ENCODE measurements at regions not wholly inside any gene's neighbourhood (a gene's known extent, or its start where the extent isn't known, plus 50 kb on each side); places are given as distances from the start of the nearest gene placed in this dataset.
"Not testable (repeated sequence)": the region's sequence is repeated elsewhere in the genome, so short reads cannot be mapped to it uniquely, and the experiment has no call there.

DNA sequence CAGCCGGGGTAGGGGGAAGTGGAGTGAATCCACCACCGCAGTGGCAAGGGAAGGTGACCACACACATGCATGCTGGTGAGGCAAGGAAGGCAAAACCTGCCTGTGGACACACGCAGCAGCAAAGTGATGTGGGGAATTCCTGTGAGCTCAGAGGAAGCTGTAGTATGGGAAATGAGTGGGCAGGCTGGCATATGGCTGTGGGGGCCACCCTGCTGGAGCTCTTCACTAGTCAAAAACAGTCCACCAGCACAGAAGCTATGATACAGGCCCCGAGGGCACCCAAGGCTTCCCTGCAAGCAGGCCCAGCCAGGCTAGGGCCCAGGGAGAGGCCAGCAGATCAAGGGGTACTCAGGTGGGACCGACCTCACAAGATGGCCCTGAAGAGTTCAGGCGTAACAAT lies 239.1 kb downstream of the CHM start:
- H3K79me2 ChIP-seq (ENCODE audit: control insufficient read depth, insufficient read depth, low read length, unreplicated experiment) = no peaks in the 10 kb centered on the region
- H3K4me1 ChIP-seq (ENCODE audit: control insufficient read depth, insufficient read depth, low read length, unreplicated experiment) = no peaks in the 10 kb centered on the region
- H2AFZ ChIP-seq (ENCODE audit: low read length, unreplicated experiment) = no peak overlapping the region
- H3K27ac ChIP-seq (ENCODE audit: low read depth, low read length) = no peak overlapping the region
- no peaks in the 10 kb centered on the region for H3K36me3 ChIP-seq (ENCODE audit: insufficient read depth, low read length)
- H3K4me3 ChIP-seq (ENCODE audit: low read depth, low read length) = no peak overlapping the region
- no peaks in the 10 kb centered on the region for H3K27me3 ChIP-seq (ENCODE audit: insufficient read depth, low read length)

- H3K4me3 ChIP-seq (ENCODE audit: low read depth, low read length); H3K36me3 ChIP-seq (ENCODE audit: insufficient read depth, low read length); H3K4me1 ChIP-seq (ENCODE audit: control insufficient read depth, insufficient read depth, low read length, unreplicated experiment); H3K27me3 ChIP-seq (ENCODE audit: insufficient read depth, low read length); H3K27ac ChIP-seq (ENCODE audit: low read depth, low read length); H3K79me2 ChIP-seq (ENCODE audit: control insufficient read depth, insufficient read depth, low read length, unreplicated experiment); H2AFZ ChIP-seq (ENCODE audit: low read length, unreplicated experiment): not testable (repeated sequence)
These were observed 275.0 kb downstream of the CHM start for GRCh38 chrX:85772391-85772790.

DNA sequence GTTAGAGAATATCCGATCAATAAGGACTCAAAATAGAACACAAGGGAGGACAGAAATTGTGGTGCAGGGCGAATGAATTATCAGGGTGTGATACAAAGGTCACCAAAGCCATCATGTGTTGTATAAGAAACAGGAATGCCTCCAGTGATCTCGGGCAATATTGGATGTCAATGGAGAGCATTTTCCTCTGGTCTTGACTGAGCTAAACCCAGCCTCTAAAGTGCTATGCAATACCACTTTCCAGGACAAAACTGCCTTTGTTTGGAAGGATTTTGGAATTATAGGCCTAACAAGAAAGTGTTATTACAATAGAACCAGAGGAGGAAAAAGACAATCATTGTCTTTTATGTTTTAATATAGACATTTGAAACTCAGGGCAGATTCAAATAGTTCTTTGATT lies 281.7 kb downstream of the CHM start:
- Histone ChIP-seq H3K36me3 (ENCODE audit: insufficient read depth, low read length) (no peaks in the 10 kb centered on the region), H3K4me3 (ENCODE audit: low read depth, low read length) (no peak overlapping the region), H3K27ac (ENCODE audit: low read depth, low read length) (no peak overlapping the region), H3K4me1 (ENCODE audit: control insufficient read depth, insufficient read depth, low read length, unreplicated experiment) (no peaks in the 10 kb centered on the region), H2AFZ (ENCODE audit: low read length, unreplicated experiment) (no peak overlapping the region), H3K79me2 (ENCODE audit: control insufficient read depth, insufficient read depth, low read length, unreplicated experiment) (no peaks in the 10 kb centered on the region), H3K27me3 (ENCODE audit: insufficient read depth, low read length) (no peaks in the 10 kb centered on the region)

- H3K27me3 ChIP-seq (ENCODE audit: insufficient read depth, low read length); H3K4me3 ChIP-seq (ENCODE audit: low read depth, low read length); H2AFZ ChIP-seq (ENCODE audit: low read length, unreplicated experiment); H3K27ac ChIP-seq (ENCODE audit: low read depth, low read length); H3K4me1 ChIP-seq (ENCODE audit: control insufficient read depth, insufficient read depth, low read length, unreplicated experiment); H3K36me3 ChIP-seq (ENCODE audit: insufficient read depth, low read length); H3K79me2 ChIP-seq (ENCODE audit: control insufficient read depth, insufficient read depth, low read length, unreplicated experiment): not testable (repeated sequence)
These were observed 324.3 kb downstream of the CHM start for GRCh38 chrX:85723025-85723424.

GRCh38 chrX:85703233-85703632 lies 323.8 kb upstream of the POF1B start:
- not testable (repeated sequence) for H3K36me3 ChIP-seq (ENCODE audit: insufficient read depth, low read length); H3K27me3 ChIP-seq (ENCODE audit: insufficient read depth, low read length); H2AFZ ChIP-seq (ENCODE audit: low read length, unreplicated experiment); H3K79me2 ChIP-seq (ENCODE audit: control insufficient read depth, insufficient read depth, low read length, unreplicated experiment); H3K4me3 ChIP-seq (ENCODE audit: low read depth, low read length); H3K27ac ChIP-seq (ENCODE audit: low read depth, low read length); H3K4me1 ChIP-seq (ENCODE audit: control insufficient read depth, insufficient read depth, low read length, unreplicated experiment)

GRCh38 chrX:85698921-85699320 lies 319.5 kb upstream of the POF1B start:
- Histone ChIP-seq H3K36me3 (ENCODE audit: insufficient read depth, low read length) (no peaks in the 10 kb centered on the region), H3K4me1 (ENCODE audit: control insufficient read depth, insufficient read depth, low read length, unreplicated experiment) (no peaks in the 10 kb centered on the region), H2AFZ (ENCODE audit: low read length, unreplicated experiment) (no peak overlapping the region), H3K27ac (ENCODE audit: low read depth, low read length) (no peak overlapping the region), H3K79me2 (ENCODE audit: control insufficient read depth, insufficient read depth, low read length, unreplicated experiment) (no peaks in the 10 kb centered on the region), H3K4me3 (ENCODE audit: low read depth, low read length) (no peak overlapping the region), H3K27me3 (ENCODE audit: insufficient read depth, low read length) (no peaks in the 10 kb centered on the region)

- H3K4me3 ChIP-seq (ENCODE audit: low read depth, low read length) = no peak overlapping the region
- no peak overlapping the region for H3K27ac ChIP-seq (ENCODE audit: low read depth, low read length)
- no peaks in the 10 kb centered on the region for H3K36me3 ChIP-seq (ENCODE audit: insufficient read depth, low read length)
- no peaks in the 10 kb centered on the region for H3K4me1 ChIP-seq (ENCODE audit: control insufficient read depth, insufficient read depth, low read length, unreplicated experiment)
- no peaks in the 10 kb centered on the region for H3K79me2 ChIP-seq (ENCODE audit: control insufficient read depth, insufficient read depth, low read length, unreplicated experiment)
- no peaks in the 10 kb centered on the region for H3K27me3 ChIP-seq (ENCODE audit: insufficient read depth, low read length)
- no peak overlapping the region for H2AFZ ChIP-seq (ENCODE audit: low read length, unreplicated experiment)
These were observed 306.4 kb upstream of the POF1B start for GRCh38 chrX:85685843-85686242.

DNA sequence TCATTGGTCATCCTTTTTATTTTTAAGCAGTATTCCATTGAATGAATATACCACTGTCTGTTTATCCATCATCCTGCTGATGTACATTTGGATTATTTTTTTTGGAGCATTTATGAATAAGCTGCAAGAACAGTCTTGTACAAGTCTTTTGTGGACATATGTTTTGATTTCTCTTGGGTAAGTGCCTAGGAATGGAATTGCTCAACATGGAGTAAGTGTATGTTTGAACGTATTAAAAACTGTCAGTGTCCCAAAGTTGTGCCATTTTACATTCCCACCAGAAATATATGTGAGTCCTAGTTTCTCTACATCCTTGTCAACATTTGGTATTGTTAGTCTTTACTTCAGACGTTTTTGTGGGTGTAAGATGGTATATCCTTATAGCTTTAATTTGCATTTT lies 287.0 kb upstream of the POF1B start:
- no peaks in the 10 kb centered on the region for H3K27me3 ChIP-seq (ENCODE audit: insufficient read depth, low read length)
- no peak overlapping the region for H3K27ac ChIP-seq (ENCODE audit: low read depth, low read length)
- no peaks in the 10 kb centered on the region for H3K4me1 ChIP-seq (ENCODE audit: control insufficient read depth, insufficient read depth, low read length, unreplicated experiment)
- H3K4me3 ChIP-seq (ENCODE audit: low read depth, low read length) = no peak overlapping the region
- no peak overlapping the region for H2AFZ ChIP-seq (ENCODE audit: low read length, unreplicated experiment)
- H3K36me3 ChIP-seq (ENCODE audit: insufficient read depth, low read length) = no peaks in the 10 kb centered on the region
- H3K79me2 ChIP-seq (ENCODE audit: control insufficient read depth, insufficient read depth, low read length, unreplicated experiment) = no peaks in the 10 kb centered on the region

GRCh38 chrX:85663970-85664369 lies 284.5 kb upstream of the POF1B start:
- not testable (repeated sequence) for H3K4me3 ChIP-seq (ENCODE audit: low read depth, low read length); H3K79me2 ChIP-seq (ENCODE audit: control insufficient read depth, insufficient read depth, low read length, unreplicated experiment); H3K4me1 ChIP-seq (ENCODE audit: control insufficient read depth, insufficient read depth, low read length, unreplicated experiment); H3K36me3 ChIP-seq (ENCODE audit: insufficient read depth, low read length); H3K27ac ChIP-seq (ENCODE audit: low read depth, low read length); H3K27me3 ChIP-seq (ENCODE audit: insufficient read depth, low read length); H2AFZ ChIP-seq (ENCODE audit: low read length, unreplicated experiment)

DNA sequence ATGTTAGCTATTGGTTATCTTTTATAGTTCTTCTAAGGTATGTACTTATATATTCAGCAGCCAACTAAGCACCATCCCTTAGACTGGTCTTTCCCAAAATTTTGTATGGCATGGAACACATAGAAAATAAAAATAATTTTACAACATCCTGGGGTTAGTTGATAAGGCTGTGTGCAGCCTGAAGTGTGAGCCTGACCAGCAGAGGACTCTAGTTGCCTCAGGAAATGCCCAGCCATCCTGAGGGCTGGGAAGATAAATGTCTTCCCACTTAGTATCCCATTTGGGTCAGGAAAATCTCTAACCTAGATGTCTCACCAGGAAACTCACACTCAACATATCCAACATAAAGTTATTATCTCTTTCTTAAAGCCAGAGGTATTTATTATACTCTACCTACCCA lies 251.4 kb upstream of the POF1B start:
- Histone ChIP-seq H3K4me3 (ENCODE audit: low read depth, low read length) (no peak overlapping the region), H2AFZ (ENCODE audit: low read length, unreplicated experiment) (no peak overlapping the region), H3K36me3 (ENCODE audit: insufficient read depth, low read length) (no peaks in the 10 kb centered on the region), H3K4me1 (ENCODE audit: control insufficient read depth, insufficient read depth, low read length, unreplicated experiment) (no peaks in the 10 kb centered on the region), H3K27me3 (ENCODE audit: insufficient read depth, low read length) (no peaks in the 10 kb centered on the region), H3K27ac (ENCODE audit: low read depth, low read length) (no peak overlapping the region), H3K79me2 (ENCODE audit: control insufficient read depth, insufficient read depth, low read length, unreplicated experiment) (no peaks in the 10 kb centered on the region)

- no peaks in the 10 kb centered on the region for H3K4me1 ChIP-seq (ENCODE audit: control insufficient read depth, insufficient read depth, low read length, unreplicated experiment)
These were observed 247.9 kb upstream of the POF1B start for GRCh38 chrX:85627363-85627762.

DNA sequence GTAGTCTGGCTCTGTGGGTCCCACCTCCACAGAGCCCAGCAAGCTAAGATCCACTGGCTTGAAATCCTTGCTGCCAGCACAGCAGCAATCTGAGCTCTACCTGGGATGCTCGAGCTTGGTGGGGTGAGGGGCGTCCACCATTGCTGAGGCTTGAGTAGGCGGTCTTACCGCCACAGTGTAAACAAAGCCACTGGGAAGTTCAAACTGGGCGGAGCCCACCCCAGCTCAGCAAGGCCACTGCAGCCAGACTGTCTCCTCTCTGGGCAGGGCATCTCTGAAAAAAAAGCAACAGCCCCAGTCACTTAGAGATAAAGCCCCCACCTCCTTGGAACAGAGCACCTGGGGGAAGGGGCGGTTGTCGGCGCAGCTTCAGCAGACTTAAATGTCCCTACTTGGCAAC lies 243.2 kb upstream of the POF1B start:
- Histone ChIP-seq H3K36me3 (ENCODE audit: insufficient read depth, low read length) (no peaks in the 10 kb centered on the region), H3K27me3 (ENCODE audit: insufficient read depth, low read length) (no peaks in the 10 kb centered on the region), H3K27ac (ENCODE audit: low read depth, low read length) (no peak overlapping the region), H3K79me2 (ENCODE audit: control insufficient read depth, insufficient read depth, low read length, unreplicated experiment) (no peaks in the 10 kb centered on the region), H2AFZ (ENCODE audit: low read length, unreplicated experiment) (no peak overlapping the region), H3K4me3 (ENCODE audit: low read depth, low read length) (no peak overlapping the region), H3K4me1 (ENCODE audit: control insufficient read depth, insufficient read depth, low read length, unreplicated experiment) (no peaks in the 10 kb centered on the region)

More at GRCh38 chrX:85627363-85627762, 247.9 kb upstream of the POF1B start:
- Histone ChIP-seq H2AFZ (ENCODE audit: low read length, unreplicated experiment) (no peak overlapping the region), H3K79me2 (ENCODE audit: control insufficient read depth, insufficient read depth, low read length, unreplicated experiment) (no peaks in the 10 kb centered on the region), H3K4me3 (ENCODE audit: low read depth, low read length) (no peak overlapping the region), H3K36me3 (ENCODE audit: insufficient read depth, low read length) (no peaks in the 10 kb centered on the region), H3K27me3 (ENCODE audit: insufficient read depth, low read length) (no peaks in the 10 kb centered on the region), H3K27ac (ENCODE audit: low read depth, low read length) (no peak overlapping the region)

Measured in ACC112 (cell line).